GM12865 (cell line): ENCODE measurements at regions not wholly inside any gene's neighbourhood (a gene's known extent, or its start where the extent isn't known, plus 50 kb on each side); places are given as distances from the start of the nearest gene placed in this dataset.
"Not testable (repeated sequence)": the region's sequence is repeated elsewhere in the genome, so short reads cannot be mapped to it uniquely, and the experiment has no call there.

ENCODE experiments used
- DNase-seq: peaks from one replicate; pipeline ENCODE4 v3.0.0; 2010; ENCODE audit warnings: low read depth
- H3K4me3 ChIP-seq: 2 replicates; pipeline ENCODE4 v1.5.1; 2011; ENCODE audit warnings: mild to moderate bottlenecking, low read depth, low read length, control low read depth
- CTCF ChIP-seq: IDR thresholded peaks from 2 replicates; pipeline ENCODE4 v1.5.1; 2011; ENCODE audit warnings: low read length, control low read depth, low read depth, inconsistent platforms; ENCODE audit not compliant: insufficient read depth; ENCODE audit errors: missing control alignments

- DNase-seq, result no peak
- H3K4me3 ChIP-seq, result no peak overlapping the region
- no peak for TF ChIP-seq CTCF
Observed at GRCh38 chr3:153911116-153911515, 210.1 kb upstream of the ARHGEF26 start.

- TF ChIP-seq CTCF, result no peak
- DNase-seq, result no peak
Observed at GRCh38 chr3:153919773-153920172, 201.4 kb upstream of the ARHGEF26 start.

GRCh38 chr3:153921826-153922225, 199.4 kb upstream of the ARHGEF26 start:
- no peak for DNase-seq
- H3K4me3 ChIP-seq, result no peak overlapping the region
- no peak for TF ChIP-seq CTCF

More at GRCh38 chr3:153919773-153920172, 201.4 kb upstream of the ARHGEF26 start:
- H3K4me3 ChIP-seq, result no peak overlapping the region

- TF ChIP-seq CTCF, result no peak
- H3K4me3 ChIP-seq, result no peak overlapping the region
- DNase-seq, result no peak
Observed at GRCh38 chr3:153925841-153926514, 195.2 kb upstream of the ARHGEF26 start.

- H3K4me3 ChIP-seq, result no peak overlapping the region
- peak; percentile 5 for DNase-seq
Observed at GRCh38 chr3:153927107-153927506, 194.1 kb upstream of the ARHGEF26 start.

GRCh38 chr3:153928851-153929250, 192.3 kb upstream of the ARHGEF26 start:
- no peak for TF ChIP-seq CTCF
- no peak for DNase-seq
- H3K4me3 ChIP-seq, result no peak overlapping the region

More at GRCh38 chr3:153927107-153927506, 194.1 kb upstream of the ARHGEF26 start:
- TF ChIP-seq CTCF, result no peak

- H3K4me3 ChIP-seq, DNase-seq: not testable (repeated sequence)
Observed at GRCh38 chr3:153933481-153933880, 187.7 kb upstream of the ARHGEF26 start.

GRCh38 chr3:153944084-153944483, 177.1 kb upstream of the ARHGEF26 start:
- H3K4me3 ChIP-seq, result no peak overlapping the region
- DNase-seq, result no peak
- TF ChIP-seq CTCF, result no peak
